CD4-positive, CD25-positive, alpha-beta regulatory T cell (primary cell): ENCODE measurements at regions not wholly inside any gene's neighbourhood (a gene's known extent, or its start where the extent isn't known, plus 50 kb on each side); places are given as distances from the start of the nearest gene placed in this dataset.

Experiments
- ATAC-seq, 2 donors: fragments of 150-1000 bp; cut with Tn5 transposase; one replicate each; pipeline ENCODE4 v1.10.0; 2021; ENCODE audit warnings: low read depth in 2 of 2, moderate number of reproducible peaks in 2 of 2, moderate library complexity in 1 of 2
- DNase-seq, 3 donors: peaks; one replicate each; pipeline versions ENCODE4 v3.0.0 to v3.0.0-alpha.2; 2012 to 2022; ENCODE audit warnings: mixed read lengths in 1 of 3
- H3K27ac ChIP-seq: one replicate; pipeline ENCODE4 v1.7.0; 2013; ENCODE audit warnings: mild to moderate bottlenecking, low read length; ENCODE audit not compliant: insufficient read depth, poor library complexity, severe bottlenecking
- H3K27me3 ChIP-seq: one replicate; pipeline ENCODE4 v1.7.0; 2013; ENCODE audit warnings: low read length; ENCODE audit not compliant: control insufficient read depth, insufficient read depth
- H3K36me3 ChIP-seq: one replicate; pipeline ENCODE4 v1.7.0; 2013; ENCODE audit warnings: mild to moderate bottlenecking, low read length, moderate library complexity; ENCODE audit not compliant: control insufficient read depth, insufficient read depth
- H3K4me1 ChIP-seq: 2 replicates; pipeline ENCODE4 v1.7.0; 2013; ENCODE audit warnings: mild to moderate bottlenecking, low read length; ENCODE audit not compliant: insufficient read depth, control insufficient read depth, poor library complexity, severe bottlenecking
- H3K4me3 ChIP-seq: one replicate; pipeline ENCODE4 v1.7.0; 2013; ENCODE audit warnings: low read depth, mild to moderate bottlenecking, low read length, moderate library complexity
- H3K9me3 ChIP-seq, 2 experiments: 1 replicate in 1 of 2; 2 replicates in 1 of 2; pipeline ENCODE4 v1.7.0; 2013; ENCODE audit warnings: low read length in 2 of 2, mild to moderate bottlenecking in 1 of 2, moderate library complexity in 1 of 2; ENCODE audit not compliant: control insufficient read depth in 2 of 2
- H3K27ac Mint-ChIP-seq, 3 donors: one replicate each; pipeline ENCODE4 v1.8.0; 2020 to 2022; ENCODE audit warnings: mild to moderate bottlenecking in 3 of 3, mixed read lengths in 3 of 3, moderate library complexity in 2 of 3
- H3K27me3 Mint-ChIP-seq: one replicate; pipeline ENCODE4 v1.8.0; 2022; ENCODE audit warnings: mild to moderate bottlenecking, mixed read lengths
- H3K36me3 Mint-ChIP-seq: one replicate; pipeline ENCODE4 v1.8.0; 2020; ENCODE audit warnings: mixed read lengths
- H3K4me1 Mint-ChIP-seq, 4 donors: one replicate each; pipeline ENCODE4 v1.8.0; 2020 to 2022; ENCODE audit warnings: mixed read lengths in 4 of 4, mild to moderate bottlenecking in 1 of 4
- H3K4me3 Mint-ChIP-seq, 4 donors: one replicate each; pipeline ENCODE4 v1.8.0; 2020 to 2022; ENCODE audit warnings: mild to moderate bottlenecking in 4 of 4, mixed read lengths in 4 of 4, moderate library complexity in 3 of 4
- H3K9me3 Mint-ChIP-seq, 7 donors: one replicate each; pipeline ENCODE4 v1.8.0; 2020 to 2022; ENCODE audit warnings: mixed read lengths in 7 of 7, mild to moderate bottlenecking in 3 of 7, moderate library complexity in 2 of 7

GRCh38 chr1:165069829-165070228 is 286.7 kb downstream of the LMX1A start:
- Histone ChIP-seq H3K27ac (no peak overlapping the region), H3K9me3 (no peaks in the 10 kb centered on the region), H3K4me1 (no peaks in the 10 kb centered on the region), H3K27me3 (no peaks in the 10 kb centered on the region), H3K36me3 (no peaks in the 10 kb centered on the region), H3K4me3 (no peak overlapping the region)
- Mint-ChIP-seq H3K36me3 (no peaks in the 10 kb centered on the region), H3K27me3 (peaks cover 8% of the 10 kb centered on the region), H3K9me3 (no peaks in the 10 kb centered on the region), H3K4me1 (no peaks in the 10 kb centered on the region), H3K27ac (no peak overlapping the region), H3K4me3 (no peak overlapping the region)
- DNase-seq (no peak), ATAC-seq (no peak)

GRCh38 chr1:165068741-165069140 is 287.8 kb downstream of the LMX1A start:
- no peaks in the 10 kb centered on the region for H3K36me3 ChIP-seq
- Mint-ChIP-seq H3K4me3 (no peak overlapping the region), H3K4me1 (no peaks in the 10 kb centered on the region), H3K27ac (no peak overlapping the region), H3K36me3 (no peaks in the 10 kb centered on the region), H3K9me3 (no peaks in the 10 kb centered on the region), H3K27me3 (peaks cover 8% of the 10 kb centered on the region)
- H3K27me3 ChIP-seq, result no peaks in the 10 kb centered on the region
- no peak overlapping the region for H3K4me3 ChIP-seq
- no peaks in the 10 kb centered on the region for H3K9me3 ChIP-seq
- DNase-seq (no peak), ATAC-seq (no peak)
- no peaks in the 10 kb centered on the region for H3K4me1 ChIP-seq
- H3K27ac ChIP-seq, result no peak overlapping the region

GRCh38 chr1:165067829-165068228 is 288.7 kb downstream of the LMX1A start:
- H3K4me1 ChIP-seq, result no peaks in the 10 kb centered on the region
- H3K27ac ChIP-seq, result no peak overlapping the region
- no peaks in the 10 kb centered on the region for H3K9me3 ChIP-seq
- no peaks in the 10 kb centered on the region for H3K36me3 Mint-ChIP-seq
- no peaks in the 10 kb centered on the region for H3K9me3 Mint-ChIP-seq
- no peak overlapping the region for H3K27ac Mint-ChIP-seq
- H3K27me3 ChIP-seq, result no peaks in the 10 kb centered on the region
- peaks cover 8% of the 10 kb centered on the region for H3K27me3 Mint-ChIP-seq
- H3K4me3 Mint-ChIP-seq, result no peak overlapping the region
- ATAC-seq (no peak), DNase-seq (no peak)
- H3K36me3 ChIP-seq, result no peaks in the 10 kb centered on the region
- no peaks in the 10 kb centered on the region for H3K4me1 Mint-ChIP-seq
- no peak overlapping the region for H3K4me3 ChIP-seq

- no peaks in the 10 kb centered on the region for H3K4me1 ChIP-seq
- H3K27me3 ChIP-seq, result no peaks in the 10 kb centered on the region
- DNase-seq (no peak), ATAC-seq (no peak)
- Mint-ChIP-seq H3K9me3 (peaks cover 0 to 6% (median 0%) of the 10 kb centered on the region in 7 donors), H3K4me3 (no peak overlapping the region), H3K27me3 (no peaks in the 10 kb centered on the region), H3K4me1 (no peaks in the 10 kb centered on the region), H3K27ac (no peak overlapping the region), H3K36me3 (no peaks in the 10 kb centered on the region)
- H3K9me3 ChIP-seq, result no peaks in the 10 kb centered on the region
- no peak overlapping the region for H3K27ac ChIP-seq
- no peak overlapping the region for H3K4me3 ChIP-seq
- no peaks in the 10 kb centered on the region for H3K36me3 ChIP-seq
Measured at GRCh38 chr1:165063181-165063965, 293.1 kb downstream of the LMX1A start.

GRCh38 chr1:165062346-165062745 is 294.2 kb downstream of the LMX1A start:
- no peaks in the 10 kb centered on the region for H3K36me3 Mint-ChIP-seq
- H3K4me1 ChIP-seq, result no peaks in the 10 kb centered on the region
- no peak for ATAC-seq
- no peak for DNase-seq
- peaks cover 0 to 6% (median 0%) of the 10 kb centered on the region in 7 donors for H3K9me3 Mint-ChIP-seq
- H3K4me3 ChIP-seq, result no peak overlapping the region
- H3K27me3 ChIP-seq, result no peaks in the 10 kb centered on the region
- H3K36me3 ChIP-seq, result no peaks in the 10 kb centered on the region
- no peak overlapping the region for H3K27ac ChIP-seq
- no peaks in the 10 kb centered on the region for H3K27me3 Mint-ChIP-seq
- no peaks in the 10 kb centered on the region for H3K4me1 Mint-ChIP-seq
- H3K9me3 ChIP-seq, result no peaks in the 10 kb centered on the region
- H3K4me3 Mint-ChIP-seq, result no peak overlapping the region
- no peak overlapping the region for H3K27ac Mint-ChIP-seq

GRCh38 chr1:165060285-165060793 is 296.2 kb downstream of the LMX1A start:
- no peaks in the 10 kb centered on the region for H3K4me1 Mint-ChIP-seq
- H3K9me3 Mint-ChIP-seq, result peaks cover 0 to 6% (median 0%) of the 10 kb centered on the region in 7 donors
- no peak overlapping the region for H3K27ac ChIP-seq
- no peaks in the 10 kb centered on the region for H3K9me3 ChIP-seq
- no peak for ATAC-seq
- H3K36me3 Mint-ChIP-seq, result no peaks in the 10 kb centered on the region
- H3K27me3 ChIP-seq, result no peaks in the 10 kb centered on the region
- H3K36me3 ChIP-seq, result no peaks in the 10 kb centered on the region
- DNase-seq, result no peak
- H3K4me3 ChIP-seq, result no peak overlapping the region
- no peaks in the 10 kb centered on the region for H3K4me1 ChIP-seq
- H3K27ac Mint-ChIP-seq, result peak overlapping the region in 1 of 3 donors; percentile 4
- H3K27me3 Mint-ChIP-seq, result no peaks in the 10 kb centered on the region
- H3K4me3 Mint-ChIP-seq, result no peak overlapping the region

GRCh38 chr1:165057956-165058355 is 298.6 kb downstream of the LMX1A start:
- H3K36me3 ChIP-seq, result no peaks in the 10 kb centered on the region
- Mint-ChIP-seq H3K36me3 (no peaks in the 10 kb centered on the region), H3K27ac (no peak overlapping the region), H3K4me3 (no peak overlapping the region), H3K27me3 (no peaks in the 10 kb centered on the region), H3K9me3 (peaks cover 0 to 6% (median 0%) of the 10 kb centered on the region in 7 donors), H3K4me1 (no peaks in the 10 kb centered on the region)
- H3K27me3 ChIP-seq, result no peaks in the 10 kb centered on the region
- DNase-seq (no peak), ATAC-seq (no peak)
- no peak overlapping the region for H3K27ac ChIP-seq
- H3K4me3 ChIP-seq, result no peak overlapping the region
- H3K9me3 ChIP-seq, result no peaks in the 10 kb centered on the region
- H3K4me1 ChIP-seq, result no peaks in the 10 kb centered on the region

- peaks cover 0 to 6% (median 0%) of the 10 kb centered on the region in 7 donors for H3K9me3 Mint-ChIP-seq
- H3K27ac Mint-ChIP-seq, result no peak overlapping the region
- no peaks in the 10 kb centered on the region for H3K36me3 Mint-ChIP-seq
- no peaks in the 10 kb centered on the region for H3K27me3 Mint-ChIP-seq
- no peaks in the 10 kb centered on the region for H3K4me1 ChIP-seq
- ATAC-seq (no peak), DNase-seq (no peak)
- no peaks in the 10 kb centered on the region for H3K36me3 ChIP-seq
- H3K27ac ChIP-seq, result no peak overlapping the region
- no peaks in the 10 kb centered on the region for H3K9me3 ChIP-seq
- no peak overlapping the region for H3K4me3 Mint-ChIP-seq
- H3K4me3 ChIP-seq, result no peak overlapping the region
- no peaks in the 10 kb centered on the region for H3K4me1 Mint-ChIP-seq
- no peaks in the 10 kb centered on the region for H3K27me3 ChIP-seq
Measured at GRCh38 chr1:165056914-165057313, 299.6 kb downstream of the LMX1A start.
